Panc1 (cell line): ENCODE measurements at regions not wholly inside any gene's neighbourhood (a gene's known extent, or its start where the extent isn't known, plus 50 kb on each side); places are given as distances from the start of the nearest gene placed in this dataset.

Source experiments
- ATAC-seq: fragments of 200-7000 bp; cut with Tn5 transposase; 2 replicates; pipeline ENCODE4 v1.9.1; 2020; ENCODE audit warnings: mild to moderate bottlenecking, moderate library complexity
- BruUV-seq: library from RNA; stranded (reverse); fragments of 400-500 nt; replicated peaks from 2 replicates; lab custom pipeline; 2021; lab: Mats Ljungman, UMichigan
- CTCF ChIA-PET: fragments of 300-600 bp; sonication (Branson Sonifier 250); formaldehyde crosslinking; loops from one replicate; lab custom pipeline; 2022; ENCODE audit warnings: antibody characterized with exemption; lab: Charles Lee
- POLR2A ChIA-PET: fragments of 300-600 bp; sonication (Branson Sonifier 250); formaldehyde crosslinking; loops from one replicate; lab custom pipeline; 2022; ENCODE audit warnings: antibody characterized with exemption; lab: Charles Lee
- DNase-seq: peaks from one replicate; pipeline ENCODE4 v3.0.0-alpha.2; 2010; ENCODE audit warnings: low read depth, low spot score
- H3K27ac ChIP-seq: 2 replicates; pipeline ENCODE4 v1.5.1; 2011; ENCODE audit warnings: mild to moderate bottlenecking, low read length, inconsistent platforms
- H3K27me3 ChIP-seq: fragments of 200-500 bp; sonication (Bioruptor generic); 2 replicates; pipeline ENCODE4 v1.6.0; 2014; ENCODE audit warnings: low read length, inconsistent platforms; ENCODE audit not compliant: control insufficient read depth, insufficient read depth
- H3K36me3 ChIP-seq: fragments of 200-500 bp; sonication (Bioruptor generic); 2 replicates; pipeline ENCODE4 v1.5.1; 2014; ENCODE audit warnings: inconsistent platforms, mild to moderate bottlenecking, low read length, moderate library complexity; ENCODE audit not compliant: control insufficient read depth, insufficient read depth
- H3K4me1 ChIP-seq: 2 replicates; pipeline ENCODE4 v1.5.1; 2011; ENCODE audit warnings: inconsistent platforms, mild to moderate bottlenecking, low read length, moderate library complexity; ENCODE audit not compliant: control insufficient read depth, insufficient read depth
- H3K4me3 ChIP-seq, 2 experiments: 2 replicates each; pipeline ENCODE4 v1.5.1; 2011 to 2012; ENCODE audit warnings: low read depth in 2 of 2, low read length in 2 of 2, mild to moderate bottlenecking in 2 of 2, inconsistent platforms in 1 of 2, moderate library complexity in 1 of 2
- H3K9me3 ChIP-seq: fragments of 200-500 bp; sonication (Bioruptor generic); 2 replicates; pipeline ENCODE4 v1.5.1; 2014; ENCODE audit warnings: low read depth, mild to moderate bottlenecking, inconsistent platforms, low read length, moderate library complexity; ENCODE audit not compliant: control insufficient read depth, insufficient read depth
- POLR2AphosphoS5 ChIP-seq: IDR thresholded peaks from 2 replicates; pipeline ENCODE4 v1.6.1; 2012; ENCODE audit warnings: mild to moderate bottlenecking, low read depth, low read length, moderate library complexity
- SIN3A ChIP-seq: IDR thresholded peaks from 2 replicates; pipeline ENCODE4 v1.6.1; 2012; ENCODE audit warnings: low read depth, mild to moderate bottlenecking, low read length, moderate library complexity, borderline replicate concordance; ENCODE audit not compliant: insufficient read depth
- TCF7L2 ChIP-seq: IDR thresholded peaks from 2 replicates; pipeline ENCODE4 v1.6.1; 2011; ENCODE audit warnings: mild to moderate bottlenecking, low read depth, low read length, inconsistent platforms
- in situ Hi-C: cut with HindIII; loops from 2 replicates; pipeline ENCODE4 v1.10.0; 2016; ENCODE audit warnings: low sequenced_read_pairs, low pct_unique_long_range_greater_than_20kb
- intact Hi-C: fragments of 100-400 bp; cut with micrococcal nuclease; formaldehyde crosslinking; loops from one replicate; pipeline ENCODE4 v1.10.0; 2022; ENCODE audit not compliant: unreplicated experiment
- TF ChIP-seq, protein P1 (sequence below), 2 experiments: IDR thresholded peaks; 2 replicates each; pipeline ENCODE4 v1.6.1; 2011 to 2012; ENCODE audit warnings: low read depth in 2 of 2, control low read depth in 1 of 2, low read length in 1 of 2, mild to moderate bottlenecking in 1 of 2, moderate library complexity in 1 of 2; ENCODE audit not compliant: insufficient read depth in 1 of 2
- TF ChIP-seq, protein P2 (sequence below): fragments of 450-650 bp; IDR thresholded peaks from 2 replicates; pipeline ENCODE4 v1.5.1; 2017; ENCODE audit warnings: mild to moderate bottlenecking

DNA sequence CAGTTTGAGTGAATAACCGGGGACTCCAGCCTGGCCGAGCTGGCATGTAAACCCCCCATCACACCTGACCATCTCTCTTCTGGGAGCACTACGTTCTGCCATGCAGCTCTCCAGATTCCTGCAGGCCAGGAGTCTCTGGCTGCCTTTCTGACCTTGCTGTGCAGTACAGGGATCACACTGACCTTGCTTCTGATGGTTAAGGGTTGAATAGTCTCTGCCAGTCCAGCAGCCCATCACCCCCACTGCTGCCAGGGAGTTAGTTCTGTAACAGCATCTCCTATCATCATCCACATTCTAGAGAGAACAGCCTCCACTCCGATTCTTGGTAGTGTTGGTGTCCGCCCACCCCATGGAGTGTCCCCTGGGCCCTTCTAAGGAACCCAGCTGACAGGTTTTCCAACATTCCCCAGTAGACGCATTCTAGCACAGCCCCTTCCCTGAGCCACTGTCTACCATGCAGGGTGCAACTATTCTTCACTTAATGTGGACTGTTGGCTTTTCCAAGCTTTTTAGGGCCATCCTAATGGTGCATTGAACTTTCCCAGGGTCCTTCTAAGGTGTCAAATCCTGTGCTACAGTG lies 109.8 kb downstream of the RIPK4 start:
- no peak for DNase-seq
- no peaks in the 10 kb centered on the region for H3K36me3 ChIP-seq
- CTCF ChIA-PET, result no interaction called here
- H3K27me3 ChIP-seq, result no peaks in the 10 kb centered on the region
- peak overlapping the region; percentile 51 for H3K27ac ChIP-seq
- in situ Hi-C loops (no loop called here), intact Hi-C loops (no loop called here)
- H3K4me1 ChIP-seq, result 0 out of 2 replicates have a peak, but pooled peaks cover 2% of the 10 kb centered on the region
- no TSS peak for BruUV-seq
- H3K9me3 ChIP-seq, result no peaks in the 10 kb centered on the region
- TF ChIP-seq SIN3A (no peak), TCF7L2 (no peak), POLR2AphosphoS5 (no peak)
- TF ChIP-seq, protein P1, sequence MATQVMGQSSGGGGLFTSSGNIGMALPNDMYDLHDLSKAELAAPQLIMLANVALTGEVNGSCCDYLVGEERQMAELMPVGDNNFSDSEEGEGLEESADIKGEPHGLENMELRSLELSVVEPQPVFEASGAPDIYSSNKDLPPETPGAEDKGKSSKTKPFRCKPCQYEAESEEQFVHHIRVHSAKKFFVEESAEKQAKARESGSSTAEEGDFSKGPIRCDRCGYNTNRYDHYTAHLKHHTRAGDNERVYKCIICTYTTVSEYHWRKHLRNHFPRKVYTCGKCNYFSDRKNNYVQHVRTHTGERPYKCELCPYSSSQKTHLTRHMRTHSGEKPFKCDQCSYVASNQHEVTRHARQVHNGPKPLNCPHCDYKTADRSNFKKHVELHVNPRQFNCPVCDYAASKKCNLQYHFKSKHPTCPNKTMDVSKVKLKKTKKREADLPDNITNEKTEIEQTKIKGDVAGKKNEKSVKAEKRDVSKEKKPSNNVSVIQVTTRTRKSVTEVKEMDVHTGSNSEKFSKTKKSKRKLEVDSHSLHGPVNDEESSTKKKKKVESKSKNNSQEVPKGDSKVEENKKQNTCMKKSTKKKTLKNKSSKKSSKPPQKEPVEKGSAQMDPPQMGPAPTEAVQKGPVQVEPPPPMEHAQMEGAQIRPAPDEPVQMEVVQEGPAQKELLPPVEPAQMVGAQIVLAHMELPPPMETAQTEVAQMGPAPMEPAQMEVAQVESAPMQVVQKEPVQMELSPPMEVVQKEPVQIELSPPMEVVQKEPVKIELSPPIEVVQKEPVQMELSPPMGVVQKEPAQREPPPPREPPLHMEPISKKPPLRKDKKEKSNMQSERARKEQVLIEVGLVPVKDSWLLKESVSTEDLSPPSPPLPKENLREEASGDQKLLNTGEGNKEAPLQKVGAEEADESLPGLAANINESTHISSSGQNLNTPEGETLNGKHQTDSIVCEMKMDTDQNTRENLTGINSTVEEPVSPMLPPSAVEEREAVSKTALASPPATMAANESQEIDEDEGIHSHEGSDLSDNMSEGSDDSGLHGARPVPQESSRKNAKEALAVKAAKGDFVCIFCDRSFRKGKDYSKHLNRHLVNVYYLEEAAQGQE (IDR thresholded peaks at IDR 0.05; ENCODE audit: insufficient read depth in 1 of 2, low read depth in 2 of 2, low read length in 1 of 2), result no peak
- TF ChIP-seq, protein P2, sequence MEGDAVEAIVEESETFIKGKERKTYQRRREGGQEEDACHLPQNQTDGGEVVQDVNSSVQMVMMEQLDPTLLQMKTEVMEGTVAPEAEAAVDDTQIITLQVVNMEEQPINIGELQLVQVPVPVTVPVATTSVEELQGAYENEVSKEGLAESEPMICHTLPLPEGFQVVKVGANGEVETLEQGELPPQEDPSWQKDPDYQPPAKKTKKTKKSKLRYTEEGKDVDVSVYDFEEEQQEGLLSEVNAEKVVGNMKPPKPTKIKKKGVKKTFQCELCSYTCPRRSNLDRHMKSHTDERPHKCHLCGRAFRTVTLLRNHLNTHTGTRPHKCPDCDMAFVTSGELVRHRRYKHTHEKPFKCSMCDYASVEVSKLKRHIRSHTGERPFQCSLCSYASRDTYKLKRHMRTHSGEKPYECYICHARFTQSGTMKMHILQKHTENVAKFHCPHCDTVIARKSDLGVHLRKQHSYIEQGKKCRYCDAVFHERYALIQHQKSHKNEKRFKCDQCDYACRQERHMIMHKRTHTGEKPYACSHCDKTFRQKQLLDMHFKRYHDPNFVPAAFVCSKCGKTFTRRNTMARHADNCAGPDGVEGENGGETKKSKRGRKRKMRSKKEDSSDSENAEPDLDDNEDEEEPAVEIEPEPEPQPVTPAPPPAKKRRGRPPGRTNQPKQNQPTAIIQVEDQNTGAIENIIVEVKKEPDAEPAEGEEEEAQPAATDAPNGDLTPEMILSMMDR, result no peak
- H3K4me3 ChIP-seq, result no peak overlapping the region
- no peak for ATAC-seq
- POLR2A ChIA-PET, result no interaction called here

DNA sequence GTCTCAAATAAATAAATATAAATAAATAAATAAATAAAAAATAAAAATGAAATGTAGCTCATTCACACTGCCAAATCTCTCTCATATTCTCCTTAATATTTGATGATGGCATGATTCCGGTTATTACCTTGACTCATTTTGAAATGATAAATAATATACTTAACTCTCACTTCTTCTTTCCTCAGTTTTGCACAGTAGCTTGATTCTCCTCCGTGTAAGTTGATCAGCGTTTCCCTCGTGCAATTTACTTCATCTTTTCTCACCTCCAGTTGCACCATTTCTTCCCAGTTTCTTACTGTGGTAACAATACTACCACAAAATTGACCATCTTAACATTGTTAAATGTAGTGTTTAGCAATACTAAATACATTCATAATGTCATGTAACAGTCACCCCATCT lies 111.6 kb downstream of the RIPK4 start:
- BruUV-seq, result no TSS peak
- DNase-seq, result no peak
- CTCF ChIA-PET, result no interaction called here
- POLR2A ChIA-PET, result no interaction called here
- H3K27ac ChIP-seq, result no peak overlapping the region
- peaks cover 2% of the 10 kb centered on the region; the same call in 1 of the 2 replicates for H3K4me1 ChIP-seq
- intact Hi-C loops, result no loop called here
- H3K4me3 ChIP-seq, result no peak overlapping the region
- no peaks in the 10 kb centered on the region for H3K27me3 ChIP-seq
- H3K9me3 ChIP-seq, result no peaks in the 10 kb centered on the region
- in situ Hi-C loops, result no loop called here
- no peaks in the 10 kb centered on the region for H3K36me3 ChIP-seq
- ATAC-seq, result no peak
- TF ChIP-seq SIN3A (no peak), POLR2AphosphoS5 (no peak)
- TF ChIP-seq, protein P1 (IDR thresholded peaks at IDR 0.05; ENCODE audit: insufficient read depth in 1 of 2, low read depth in 2 of 2, low read length in 1 of 2), result no peak
- TF ChIP-seq, protein P2, result no peak
